HEK293 (cell line): ENCODE measurements at regions not wholly inside any gene's neighbourhood (a gene's known extent, or its start where the extent isn't known, plus 50 kb on each side); places are given as distances from the start of the nearest gene placed in this dataset.

Experiments
- CTCF ChIA-PET: fragments of 350-600 bp; formaldehyde crosslinking; extraction: SDS; loops from one replicate; lab custom pipeline; 2021; ENCODE audit warnings: antibody characterized with exemption; lab: Yijun Ruan, JAX
- POLR2A ChIA-PET: fragments of 300-600 bp; formaldehyde crosslinking; extraction: SDS; loops from one replicate; lab custom pipeline; 2020; ENCODE audit warnings: antibody characterized with exemption, inconsistent platforms; lab: Yijun Ruan, JAX
- H3K27ac ChIP-seq: fragments of 200-500 bp; sonication (Bioruptor generic); 2 replicates; pipeline ENCODE4 v1.5.1; 2014; ENCODE audit warnings: low read depth, low read length, control low read depth, inconsistent platforms; ENCODE audit errors: extremely low read depth
- H3K36me3 ChIP-seq, 2 experiments: fragments of 200-500 bp in 1 of 2; sonication (Bioruptor generic) in 1 of 2; 1 replicate in 1 of 2; 2 replicates in 1 of 2; pipeline ENCODE4 v1.5.1; 2014 to 2017; ENCODE audit warnings: inconsistent platforms in 2 of 2, low read length in 2 of 2; ENCODE audit not compliant: control insufficient read depth in 2 of 2, insufficient read depth in 1 of 2
- H3K4me1 ChIP-seq: fragments of 200-500 bp; sonication (Bioruptor generic); 2 replicates; pipeline ENCODE4 v1.5.1; 2014; ENCODE audit warnings: mild to moderate bottlenecking, low read length, inconsistent platforms; ENCODE audit not compliant: control insufficient read depth, insufficient read depth
- H3K4me3 ChIP-seq: 2 replicates; pipeline ENCODE4 v1.5.1; 2011; ENCODE audit warnings: low read depth, mild to moderate bottlenecking, control low read depth, low read length, moderate library complexity
- H3K9me3 ChIP-seq: fragments of 200-500 bp; sonication (Bioruptor generic); 2 replicates; pipeline ENCODE4 v1.5.1; 2014; ENCODE audit warnings: low read depth, low read length, inconsistent platforms; ENCODE audit not compliant: control insufficient read depth, insufficient read depth
- KLF16 ChIP-seq: fragments of 450-650 bp; formaldehyde crosslinking; IDR thresholded peaks from 2 replicates; pipeline ENCODE4 v1.5.1; 2017; ENCODE audit warnings: missing biosample characterization, missing genetic modification characterization
- KLF9 ChIP-seq: fragments of 450-650 bp; formaldehyde crosslinking; IDR thresholded peaks from 2 replicates; pipeline ENCODE4 v1.5.1; 2016; ENCODE audit warnings: missing biosample characterization, missing genetic modification characterization, low read depth
- MEIS1 ChIP-seq: sonication (generic); formaldehyde crosslinking; IDR thresholded peaks from 2 replicates; pipeline ENCODE4 v1.8.1; 2022; ENCODE audit warnings: missing genetic modification reagents, mild to moderate bottlenecking, borderline replicate concordance
- ZNF2 ChIP-seq: fragments of 450-650 bp; formaldehyde crosslinking; IDR thresholded peaks from 2 replicates; pipeline ENCODE4 v1.5.1; 2016; ENCODE audit warnings: missing biosample characterization, missing genetic modification characterization
- ZNF221 ChIP-seq: fragments of 450-650 bp; formaldehyde crosslinking; IDR thresholded peaks from 2 replicates; pipeline ENCODE4 v1.5.1; 2017; ENCODE audit warnings: missing biosample characterization, missing genetic modification characterization, borderline replicate concordance
- ZNF23 ChIP-seq: fragments of 450-650 bp; formaldehyde crosslinking; IDR thresholded peaks from 2 replicates; pipeline ENCODE4 v1.5.1; 2016; ENCODE audit warnings: missing biosample characterization, missing genetic modification characterization, borderline replicate concordance
- ZNF324 ChIP-seq: fragments of 450-650 bp; formaldehyde crosslinking; IDR thresholded peaks from 2 replicates; pipeline ENCODE4 v1.5.1; 2016; ENCODE audit warnings: missing biosample characterization, missing genetic modification characterization
- ZNF433 ChIP-seq: fragments of 450-650 bp; formaldehyde crosslinking; IDR thresholded peaks from 2 replicates; pipeline ENCODE4 v1.5.1; 2016; ENCODE audit warnings: missing biosample characterization, missing genetic modification characterization, low read depth
- ZNF623 ChIP-seq: fragments of 450-650 bp; formaldehyde crosslinking; IDR thresholded peaks from 2 replicates; pipeline ENCODE4 v1.5.1; 2016; ENCODE audit warnings: missing biosample characterization, missing genetic modification characterization
- ZNF660 ChIP-seq: fragments of 450-650 bp; IDR thresholded peaks from 2 replicates; pipeline ENCODE4 v1.5.1; 2018; ENCODE audit warnings: missing biosample characterization, mild to moderate bottlenecking, missing genetic modification characterization
- TF ChIP-seq, protein P1 (sequence below): fragments of 450-650 bp; formaldehyde crosslinking; conservative IDR thresholded peaks from 2 replicates; pipeline ENCODE4 v1.5.1; 2016; ENCODE audit warnings: low read depth, missing biosample characterization, missing genetic modification characterization
- TF ChIP-seq, protein P2 (sequence below): fragments of 450-650 bp; formaldehyde crosslinking; IDR thresholded peaks from 2 replicates; pipeline ENCODE4 v1.5.1; 2016; ENCODE audit warnings: missing biosample characterization, missing genetic modification characterization
- TF ChIP-seq, protein P3 (sequence below): fragments of 450-650 bp; formaldehyde crosslinking; IDR thresholded peaks from 2 replicates; pipeline ENCODE4 v1.5.1; 2017; ENCODE audit warnings: missing biosample characterization, missing genetic modification characterization
- TF ChIP-seq, protein P4 (sequence below): fragments of 450-650 bp; formaldehyde crosslinking; IDR thresholded peaks from 2 replicates; pipeline ENCODE4 v1.5.1; 2016; ENCODE audit warnings: missing biosample characterization, missing genetic modification characterization
- TF ChIP-seq, protein P5 (sequence below): fragments of 450-650 bp; formaldehyde crosslinking; IDR thresholded peaks from 2 replicates; pipeline ENCODE4 v1.5.1; 2016; ENCODE audit warnings: missing biosample characterization, missing genetic modification characterization
- TF ChIP-seq, protein P6 (sequence below): fragments of 450-650 bp; formaldehyde crosslinking; IDR thresholded peaks from 2 replicates; pipeline ENCODE4 v1.5.1; 2017; ENCODE audit warnings: missing biosample characterization, missing genetic modification characterization
- TF ChIP-seq, protein P7 (sequence below): fragments of 450-650 bp; formaldehyde crosslinking; IDR thresholded peaks from 2 replicates; pipeline ENCODE4 v1.5.1; 2016; ENCODE audit warnings: missing biosample characterization, missing genetic modification characterization
- TF ChIP-seq, protein P8 (sequence below): fragments of 450-650 bp; formaldehyde crosslinking; IDR thresholded peaks from 2 replicates; pipeline ENCODE4 v1.5.1; 2016; ENCODE audit warnings: missing biosample characterization, missing genetic modification characterization

DNA sequence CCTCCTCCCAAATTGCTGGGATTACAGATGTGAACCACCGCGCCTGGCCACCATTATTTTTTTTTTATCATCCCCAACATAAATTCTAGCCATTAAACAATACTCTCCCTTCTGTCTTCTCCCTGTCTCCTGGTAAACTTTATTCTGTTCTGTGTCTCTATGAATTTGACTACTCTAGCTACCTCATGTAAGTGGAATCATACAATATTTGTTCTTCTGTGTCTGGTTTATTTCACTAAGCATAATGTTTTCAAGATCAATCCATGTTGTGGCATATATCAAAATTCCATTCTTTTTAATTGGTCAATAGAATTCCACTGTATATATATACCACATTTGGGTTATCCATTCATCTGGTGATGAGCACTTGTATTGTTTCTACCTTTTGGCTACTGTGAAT is 71.6 kb downstream of the MCFD2 start (continued):
- TF ChIP-seq, protein P1, sequence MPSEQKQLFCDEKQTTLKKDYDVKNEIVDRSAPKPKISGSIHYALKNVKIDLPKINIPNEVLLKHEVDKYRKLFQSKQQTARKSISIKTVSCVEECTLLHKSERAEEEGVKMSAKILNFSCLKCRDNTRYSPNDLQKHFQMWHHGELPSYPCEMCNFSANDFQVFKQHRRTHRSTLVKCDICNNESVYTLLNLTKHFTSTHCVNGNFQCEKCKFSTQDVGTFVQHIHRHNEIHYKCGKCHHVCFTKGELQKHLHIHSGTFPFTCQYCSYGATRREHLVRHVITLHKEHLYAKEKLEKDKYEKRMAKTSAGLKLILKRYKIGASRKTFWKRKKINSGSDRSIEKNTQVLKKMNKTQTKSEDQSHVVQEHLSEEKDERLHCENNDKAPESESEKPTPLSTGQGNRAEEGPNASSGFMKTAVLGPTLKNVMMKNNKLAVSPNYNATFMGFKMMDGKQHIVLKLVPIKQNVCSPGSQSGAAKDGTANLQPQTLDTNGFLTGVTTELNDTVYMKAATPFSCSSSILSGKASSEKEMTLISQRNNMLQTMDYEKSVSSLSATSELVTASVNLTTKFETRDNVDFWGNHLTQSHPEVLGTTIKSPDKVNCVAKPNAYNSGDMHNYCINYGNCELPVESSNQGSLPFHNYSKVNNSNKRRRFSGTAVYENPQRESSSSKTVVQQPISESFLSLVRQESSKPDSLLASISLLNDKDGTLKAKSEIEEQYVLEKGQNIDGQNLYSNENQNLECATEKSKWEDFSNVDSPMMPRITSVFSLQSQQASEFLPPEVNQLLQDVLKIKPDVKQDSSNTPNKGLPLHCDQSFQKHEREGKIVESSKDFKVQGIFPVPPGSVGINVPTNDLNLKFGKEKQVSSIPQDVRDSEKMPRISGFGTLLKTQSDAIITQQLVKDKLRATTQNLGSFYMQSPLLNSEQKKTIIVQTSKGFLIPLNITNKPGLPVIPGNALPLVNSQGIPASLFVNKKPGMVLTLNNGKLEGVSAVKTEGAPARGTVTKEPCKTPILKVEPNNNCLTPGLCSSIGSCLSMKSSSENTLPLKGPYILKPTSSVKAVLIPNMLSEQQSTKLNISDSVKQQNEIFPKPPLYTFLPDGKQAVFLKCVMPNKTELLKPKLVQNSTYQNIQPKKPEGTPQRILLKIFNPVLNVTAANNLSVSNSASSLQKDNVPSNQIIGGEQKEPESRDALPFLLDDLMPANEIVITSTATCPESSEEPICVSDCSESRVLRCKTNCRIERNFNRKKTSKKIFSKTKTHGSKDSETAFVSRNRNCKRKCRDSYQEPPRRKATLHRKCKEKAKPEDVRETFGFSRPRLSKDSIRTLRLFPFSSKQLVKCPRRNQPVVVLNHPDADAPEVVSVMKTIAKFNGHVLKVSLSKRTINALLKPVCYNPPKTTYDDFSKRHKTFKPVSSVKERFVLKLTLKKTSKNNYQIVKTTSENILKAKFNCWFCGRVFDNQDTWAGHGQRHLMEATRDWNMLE (tag by site-specific recombination): no peak
- TF ChIP-seq ZNF433 (tag by site-specific recombination): no peak
- TF ChIP-seq, protein P2, sequence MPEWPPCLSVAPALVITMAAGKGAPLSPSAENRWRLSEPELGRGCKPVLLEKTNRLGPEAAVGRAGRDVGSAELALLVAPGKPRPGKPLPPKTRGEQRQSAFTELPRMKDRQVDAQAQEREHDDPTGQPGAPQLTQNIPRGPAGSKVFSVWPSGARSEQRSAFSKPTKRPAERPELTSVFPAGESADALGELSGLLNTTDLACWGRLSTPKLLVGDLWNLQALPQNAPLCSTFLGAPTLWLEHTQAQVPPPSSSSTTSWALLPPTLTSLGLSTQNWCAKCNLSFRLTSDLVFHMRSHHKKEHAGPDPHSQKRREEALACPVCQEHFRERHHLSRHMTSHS (tag by site-specific recombination): no peak
- no peak for TF ChIP-seq ZNF2 (tag by site-specific recombination)
- no peak for TF ChIP-seq KLF9
- TF ChIP-seq ZNF23 (tag by site-specific recombination): no peak
- TF ChIP-seq ZNF324 (tag by site-specific recombination): no peak
- no peak for TF ChIP-seq ZNF623 (tag by site-specific recombination)
- TF ChIP-seq, protein P3, sequence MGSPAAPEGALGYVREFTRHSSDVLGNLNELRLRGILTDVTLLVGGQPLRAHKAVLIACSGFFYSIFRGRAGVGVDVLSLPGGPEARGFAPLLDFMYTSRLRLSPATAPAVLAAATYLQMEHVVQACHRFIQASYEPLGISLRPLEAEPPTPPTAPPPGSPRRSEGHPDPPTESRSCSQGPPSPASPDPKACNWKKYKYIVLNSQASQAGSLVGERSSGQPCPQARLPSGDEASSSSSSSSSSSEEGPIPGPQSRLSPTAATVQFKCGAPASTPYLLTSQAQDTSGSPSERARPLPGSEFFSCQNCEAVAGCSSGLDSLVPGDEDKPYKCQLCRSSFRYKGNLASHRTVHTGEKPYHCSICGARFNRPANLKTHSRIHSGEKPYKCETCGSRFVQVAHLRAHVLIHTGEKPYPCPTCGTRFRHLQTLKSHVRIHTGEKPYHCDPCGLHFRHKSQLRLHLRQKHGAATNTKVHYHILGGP (tag by site-specific recombination): no peak
- TF ChIP-seq, protein P4, sequence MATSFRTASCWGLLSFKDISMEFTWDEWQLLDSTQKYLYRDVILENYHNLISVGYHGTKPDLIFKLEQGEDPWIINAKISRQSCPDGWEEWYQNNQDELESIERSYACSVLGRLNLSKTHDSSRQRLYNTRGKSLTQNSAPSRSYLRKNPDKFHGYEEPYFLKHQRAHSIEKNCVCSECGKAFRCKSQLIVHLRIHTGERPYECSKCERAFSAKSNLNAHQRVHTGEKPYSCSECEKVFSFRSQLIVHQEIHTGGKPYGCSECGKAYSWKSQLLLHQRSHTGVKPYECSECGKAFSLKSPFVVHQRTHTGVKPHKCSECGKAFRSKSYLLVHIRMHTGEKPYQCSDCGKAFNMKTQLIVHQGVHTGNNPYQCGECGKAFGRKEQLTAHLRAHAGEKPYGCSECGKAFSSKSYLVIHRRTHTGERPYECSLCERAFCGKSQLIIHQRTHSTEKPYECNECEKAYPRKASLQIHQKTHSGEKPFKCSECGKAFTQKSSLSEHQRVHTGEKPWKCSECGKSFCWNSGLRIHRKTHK (tag by site-specific recombination): no peak
- TF ChIP-seq KLF16 (tag by site-specific recombination): no peak
- no peak for TF ChIP-seq MEIS1
- TF ChIP-seq, all 188 proteins: peak for 0

DNA sequence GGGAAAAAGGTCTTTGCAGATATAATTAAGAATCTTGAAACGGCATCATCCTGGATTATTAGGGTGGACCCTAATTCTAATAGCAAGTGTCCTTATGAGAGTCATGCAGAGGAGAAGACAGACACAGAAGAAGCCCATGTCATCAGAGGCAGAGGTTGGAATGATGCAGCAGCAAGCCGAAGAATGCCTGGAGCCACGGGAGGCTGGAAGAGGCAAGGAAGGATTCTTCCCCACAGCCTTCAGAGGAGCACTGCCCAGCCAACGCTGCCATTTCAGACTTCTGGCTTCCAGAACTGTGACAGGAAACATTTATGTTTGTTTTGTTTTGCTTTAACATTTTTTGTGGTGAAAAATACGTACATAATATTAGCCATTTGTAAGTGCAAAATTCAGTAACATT is 72.3 kb downstream of the MCFD2 start:
- H3K4me1 ChIP-seq: peaks cover 16% of the 10 kb centered on the region
- CTCF ChIA-PET: interaction anchor here (0.7 kb wide), 1 partner anchor 150 kb away, joined by 5 read pairs; no protein-coding TSS in a partner anchor
- no peaks in the 10 kb centered on the region for H3K36me3 ChIP-seq
- POLR2A ChIA-PET: no interaction called here
- H3K4me3 ChIP-seq: no peak overlapping the region
- H3K9me3 ChIP-seq: no peaks in the 10 kb centered on the region
- no peak overlapping the region for H3K27ac ChIP-seq
- TF ChIP-seq, protein P5, sequence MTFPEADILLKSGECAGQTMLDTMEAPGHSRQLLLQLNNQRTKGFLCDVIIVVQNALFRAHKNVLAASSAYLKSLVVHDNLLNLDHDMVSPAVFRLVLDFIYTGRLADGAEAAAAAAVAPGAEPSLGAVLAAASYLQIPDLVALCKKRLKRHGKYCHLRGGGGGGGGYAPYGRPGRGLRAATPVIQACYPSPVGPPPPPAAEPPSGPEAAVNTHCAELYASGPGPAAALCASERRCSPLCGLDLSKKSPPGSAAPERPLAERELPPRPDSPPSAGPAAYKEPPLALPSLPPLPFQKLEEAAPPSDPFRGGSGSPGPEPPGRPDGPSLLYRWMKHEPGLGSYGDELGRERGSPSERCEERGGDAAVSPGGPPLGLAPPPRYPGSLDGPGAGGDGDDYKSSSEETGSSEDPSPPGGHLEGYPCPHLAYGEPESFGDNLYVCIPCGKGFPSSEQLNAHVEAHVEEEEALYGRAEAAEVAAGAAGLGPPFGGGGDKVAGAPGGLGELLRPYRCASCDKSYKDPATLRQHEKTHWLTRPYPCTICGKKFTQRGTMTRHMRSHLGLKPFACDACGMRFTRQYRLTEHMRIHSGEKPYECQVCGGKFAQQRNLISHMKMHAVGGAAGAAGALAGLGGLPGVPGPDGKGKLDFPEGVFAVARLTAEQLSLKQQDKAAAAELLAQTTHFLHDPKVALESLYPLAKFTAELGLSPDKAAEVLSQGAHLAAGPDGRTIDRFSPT (tag by site-specific recombination): no peak
- TF ChIP-seq ZNF660 (tag by site-specific recombination) (no peak), ZNF221 (no peak)
- TF ChIP-seq, protein P6, sequence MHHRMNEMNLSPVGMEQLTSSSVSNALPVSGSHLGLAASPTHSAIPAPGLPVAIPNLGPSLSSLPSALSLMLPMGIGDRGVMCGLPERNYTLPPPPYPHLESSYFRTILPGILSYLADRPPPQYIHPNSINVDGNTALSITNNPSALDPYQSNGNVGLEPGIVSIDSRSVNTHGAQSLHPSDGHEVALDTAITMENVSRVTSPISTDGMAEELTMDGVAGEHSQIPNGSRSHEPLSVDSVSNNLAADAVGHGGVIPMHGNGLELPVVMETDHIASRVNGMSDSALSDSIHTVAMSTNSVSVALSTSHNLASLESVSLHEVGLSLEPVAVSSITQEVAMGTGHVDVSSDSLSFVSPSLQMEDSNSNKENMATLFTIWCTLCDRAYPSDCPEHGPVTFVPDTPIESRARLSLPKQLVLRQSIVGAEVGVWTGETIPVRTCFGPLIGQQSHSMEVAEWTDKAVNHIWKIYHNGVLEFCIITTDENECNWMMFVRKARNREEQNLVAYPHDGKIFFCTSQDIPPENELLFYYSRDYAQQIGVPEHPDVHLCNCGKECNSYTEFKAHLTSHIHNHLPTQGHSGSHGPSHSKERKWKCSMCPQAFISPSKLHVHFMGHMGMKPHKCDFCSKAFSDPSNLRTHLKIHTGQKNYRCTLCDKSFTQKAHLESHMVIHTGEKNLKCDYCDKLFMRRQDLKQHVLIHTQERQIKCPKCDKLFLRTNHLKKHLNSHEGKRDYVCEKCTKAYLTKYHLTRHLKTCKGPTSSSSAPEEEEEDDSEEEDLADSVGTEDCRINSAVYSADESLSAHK (tag by site-specific recombination): no peak
- TF ChIP-seq, protein P7, sequence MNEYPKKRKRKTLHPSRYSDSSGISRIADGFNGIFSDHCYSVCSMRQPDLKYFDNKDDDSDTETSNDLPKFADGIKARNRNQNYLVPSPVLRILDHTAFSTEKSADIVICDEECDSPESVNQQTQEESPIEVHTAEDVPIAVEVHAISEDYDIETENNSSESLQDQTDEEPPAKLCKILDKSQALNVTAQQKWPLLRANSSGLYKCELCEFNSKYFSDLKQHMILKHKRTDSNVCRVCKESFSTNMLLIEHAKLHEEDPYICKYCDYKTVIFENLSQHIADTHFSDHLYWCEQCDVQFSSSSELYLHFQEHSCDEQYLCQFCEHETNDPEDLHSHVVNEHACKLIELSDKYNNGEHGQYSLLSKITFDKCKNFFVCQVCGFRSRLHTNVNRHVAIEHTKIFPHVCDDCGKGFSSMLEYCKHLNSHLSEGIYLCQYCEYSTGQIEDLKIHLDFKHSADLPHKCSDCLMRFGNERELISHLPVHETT (tag by site-specific recombination): no peak
- TF ChIP-seq, protein P8, sequence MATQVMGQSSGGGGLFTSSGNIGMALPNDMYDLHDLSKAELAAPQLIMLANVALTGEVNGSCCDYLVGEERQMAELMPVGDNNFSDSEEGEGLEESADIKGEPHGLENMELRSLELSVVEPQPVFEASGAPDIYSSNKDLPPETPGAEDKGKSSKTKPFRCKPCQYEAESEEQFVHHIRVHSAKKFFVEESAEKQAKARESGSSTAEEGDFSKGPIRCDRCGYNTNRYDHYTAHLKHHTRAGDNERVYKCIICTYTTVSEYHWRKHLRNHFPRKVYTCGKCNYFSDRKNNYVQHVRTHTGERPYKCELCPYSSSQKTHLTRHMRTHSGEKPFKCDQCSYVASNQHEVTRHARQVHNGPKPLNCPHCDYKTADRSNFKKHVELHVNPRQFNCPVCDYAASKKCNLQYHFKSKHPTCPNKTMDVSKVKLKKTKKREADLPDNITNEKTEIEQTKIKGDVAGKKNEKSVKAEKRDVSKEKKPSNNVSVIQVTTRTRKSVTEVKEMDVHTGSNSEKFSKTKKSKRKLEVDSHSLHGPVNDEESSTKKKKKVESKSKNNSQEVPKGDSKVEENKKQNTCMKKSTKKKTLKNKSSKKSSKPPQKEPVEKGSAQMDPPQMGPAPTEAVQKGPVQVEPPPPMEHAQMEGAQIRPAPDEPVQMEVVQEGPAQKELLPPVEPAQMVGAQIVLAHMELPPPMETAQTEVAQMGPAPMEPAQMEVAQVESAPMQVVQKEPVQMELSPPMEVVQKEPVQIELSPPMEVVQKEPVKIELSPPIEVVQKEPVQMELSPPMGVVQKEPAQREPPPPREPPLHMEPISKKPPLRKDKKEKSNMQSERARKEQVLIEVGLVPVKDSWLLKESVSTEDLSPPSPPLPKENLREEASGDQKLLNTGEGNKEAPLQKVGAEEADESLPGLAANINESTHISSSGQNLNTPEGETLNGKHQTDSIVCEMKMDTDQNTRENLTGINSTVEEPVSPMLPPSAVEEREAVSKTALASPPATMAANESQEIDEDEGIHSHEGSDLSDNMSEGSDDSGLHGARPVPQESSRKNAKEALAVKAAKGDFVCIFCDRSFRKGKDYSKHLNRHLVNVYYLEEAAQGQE (tag by site-specific recombination): no peak
